ENCODE measurements at regions not wholly inside any gene's neighbourhood (a gene's known extent, or its start where the extent isn't known, plus 50 kb on each side); places are given as distances from the start of the nearest gene placed in this dataset.

- Histone ChIP-seq H3K27ac (no peak overlapping the region), H3K9me3 (no peaks in the 10 kb centered on the region), H3K27me3 (no peaks in the 10 kb centered on the region), H3K36me3 (no peaks in the 10 kb centered on the region), H3K4me3 (no peak overlapping the region), H3K4me1 (no peaks in the 10 kb centered on the region)
- WGBS, 2 donors (ENCODE audit: low coverage in 1 of 2), result 52 to 65% methylated on average over 2 of the region's 2 CpGs
- DNase-seq, result no peak
- intact Hi-C loops (cut with DNase I; ENCODE audit: low total_unique reads) (no loop called here), in situ Hi-C loops (cut with MboI; ENCODE audit: low pct_ligation_motif_present in 1 of 4, low pct_unique_long_range_greater_than_20kb in 1 of 4, low sequenced_read_pairs in 3 of 4) (no loop called here)
- TF ChIP-seq, protein P1, sequence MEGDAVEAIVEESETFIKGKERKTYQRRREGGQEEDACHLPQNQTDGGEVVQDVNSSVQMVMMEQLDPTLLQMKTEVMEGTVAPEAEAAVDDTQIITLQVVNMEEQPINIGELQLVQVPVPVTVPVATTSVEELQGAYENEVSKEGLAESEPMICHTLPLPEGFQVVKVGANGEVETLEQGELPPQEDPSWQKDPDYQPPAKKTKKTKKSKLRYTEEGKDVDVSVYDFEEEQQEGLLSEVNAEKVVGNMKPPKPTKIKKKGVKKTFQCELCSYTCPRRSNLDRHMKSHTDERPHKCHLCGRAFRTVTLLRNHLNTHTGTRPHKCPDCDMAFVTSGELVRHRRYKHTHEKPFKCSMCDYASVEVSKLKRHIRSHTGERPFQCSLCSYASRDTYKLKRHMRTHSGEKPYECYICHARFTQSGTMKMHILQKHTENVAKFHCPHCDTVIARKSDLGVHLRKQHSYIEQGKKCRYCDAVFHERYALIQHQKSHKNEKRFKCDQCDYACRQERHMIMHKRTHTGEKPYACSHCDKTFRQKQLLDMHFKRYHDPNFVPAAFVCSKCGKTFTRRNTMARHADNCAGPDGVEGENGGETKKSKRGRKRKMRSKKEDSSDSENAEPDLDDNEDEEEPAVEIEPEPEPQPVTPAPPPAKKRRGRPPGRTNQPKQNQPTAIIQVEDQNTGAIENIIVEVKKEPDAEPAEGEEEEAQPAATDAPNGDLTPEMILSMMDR (IDR thresholded peaks at IDR 0.05), result no peak
- TF ChIP-seq POLR2A (IDR thresholded peaks at IDR 0.05) (no peak), POLR2AphosphoS5 (IDR thresholded peaks at IDR 0.05) (no peak), EP300 (IDR thresholded peaks at IDR 0.05; ENCODE audit: low read depth) (no peak)
Measured at GRCh38 chr5:31114817-31115216, 78.7 kb upstream of the CDH6 start.

DNA sequence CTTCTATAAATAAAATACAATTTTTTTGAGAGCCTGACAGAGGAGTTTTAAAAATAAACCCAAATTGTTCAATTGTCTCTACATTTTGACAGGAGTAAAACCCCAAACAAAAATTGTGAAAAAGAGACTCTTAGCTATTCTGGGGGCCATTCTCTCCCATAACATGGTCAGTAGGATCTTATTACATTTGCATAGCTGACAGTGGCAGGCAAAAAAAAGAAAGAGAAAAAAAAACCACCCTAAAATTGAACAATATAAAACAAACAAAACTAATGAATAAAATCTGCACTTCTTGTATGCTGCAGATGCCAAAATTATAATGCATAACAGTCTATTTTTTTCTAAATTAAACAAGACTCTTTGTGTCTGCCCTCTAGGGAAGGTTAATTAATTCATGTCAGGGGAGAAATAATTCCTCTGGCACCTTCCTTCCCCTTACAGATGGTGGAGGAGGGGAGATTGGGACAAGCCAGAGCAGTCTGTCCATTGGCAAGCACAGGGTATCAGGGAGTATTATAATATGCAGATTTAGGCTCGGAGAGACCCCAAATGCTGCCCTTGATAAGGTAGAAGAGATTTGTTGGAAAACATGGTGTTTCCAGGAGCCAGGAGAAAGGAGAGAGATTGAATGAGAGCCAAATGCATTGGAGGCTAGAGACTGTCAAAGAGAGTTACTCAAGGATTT, 79.7 kb upstream of the CDH6 start:
- Histone ChIP-seq H3K4me3 (no peak overlapping the region), H3K4me1 (no peaks in the 10 kb centered on the region), H3K27ac (no peak overlapping the region), H3K36me3 (no peaks in the 10 kb centered on the region), H3K9me3 (no peaks in the 10 kb centered on the region), H3K27me3 (no peaks in the 10 kb centered on the region)
- 71 to 83% methylated on average over 1 of the region's 1 CpG for WGBS, 2 donors (ENCODE audit: low coverage in 1 of 2)
- in situ Hi-C loops (cut with MboI; ENCODE audit: low pct_ligation_motif_present in 1 of 4, low pct_unique_long_range_greater_than_20kb in 1 of 4, low sequenced_read_pairs in 3 of 4) (no loop called here), intact Hi-C loops (cut with DNase I; ENCODE audit: low total_unique reads) (no loop called here)
- TF ChIP-seq, protein P1 (IDR thresholded peaks at IDR 0.05), result no peak
- TF ChIP-seq EP300 (IDR thresholded peaks at IDR 0.05; ENCODE audit: low read depth), result no peak
- DNase-seq, result no peak

DNA sequence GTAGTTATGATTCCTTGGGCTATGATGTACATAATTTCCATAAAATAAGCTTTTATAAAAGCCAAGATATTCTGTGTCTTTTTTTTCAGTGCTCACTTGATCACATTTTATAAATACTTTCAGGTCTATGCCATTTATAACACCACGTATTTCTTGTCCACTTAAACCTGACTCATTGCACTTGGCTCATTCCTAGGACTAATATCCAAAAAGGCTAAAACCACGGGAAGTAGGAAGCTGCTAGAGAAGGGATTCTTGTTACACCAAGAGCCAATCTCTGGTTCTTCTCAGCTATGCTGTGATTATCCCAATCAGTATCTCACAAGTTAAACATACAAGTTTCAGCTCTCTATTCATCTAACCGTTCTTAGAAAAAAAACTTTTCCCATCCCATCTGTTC, 80.4 kb upstream of the CDH6 start:
- TF ChIP-seq, protein P1 (IDR thresholded peaks at IDR 0.05), result no peak
- no peak for DNase-seq
- no peaks in the 10 kb centered on the region for H3K36me3 ChIP-seq
- no peaks in the 10 kb centered on the region for H3K4me1 ChIP-seq
- no peaks in the 10 kb centered on the region for H3K9me3 ChIP-seq
- intact Hi-C loops (cut with DNase I; ENCODE audit: low total_unique reads), result no loop called here
- no peaks in the 10 kb centered on the region for H3K27me3 ChIP-seq
- H3K4me3 ChIP-seq, result no peak overlapping the region
- no peak overlapping the region for H3K27ac ChIP-seq
- WGBS, 2 donors (ENCODE audit: low coverage in 1 of 2), result 54 to 57% methylated on average over 3 of the region's 3 CpGs
- in situ Hi-C loops (cut with MboI; ENCODE audit: low pct_ligation_motif_present in 1 of 4, low pct_unique_long_range_greater_than_20kb in 1 of 4, low sequenced_read_pairs in 3 of 4), result no loop called here

GRCh38 chr5:31107091-31107518, 86.4 kb upstream of the CDH6 start:
- DNase-seq, result no peak
- Histone ChIP-seq H3K27ac (no peak overlapping the region), H3K4me3 (no peak overlapping the region), H3K9me3 (no peaks in the 10 kb centered on the region), H3K27me3 (no peaks in the 10 kb centered on the region), H3K4me1 (no peaks in the 10 kb centered on the region), H3K36me3 (no peaks in the 10 kb centered on the region)
- in situ Hi-C loops (cut with MboI; ENCODE audit: low pct_ligation_motif_present in 1 of 4, low pct_unique_long_range_greater_than_20kb in 1 of 4, low sequenced_read_pairs in 3 of 4), result no loop called here
- TF ChIP-seq, protein P1 (IDR thresholded peaks at IDR 0.05), result no peak
- TF ChIP-seq EP300 (IDR thresholded peaks at IDR 0.05; ENCODE audit: low read depth) (no peak), POLR2A (IDR thresholded peaks at IDR 0.05) (no peak), POLR2AphosphoS5 (IDR thresholded peaks at IDR 0.05) (no peak)
- 19 to 27% methylated on average over 2 of the region's 2 CpGs for WGBS, 2 donors (ENCODE audit: low coverage in 1 of 2)
- intact Hi-C loops (cut with DNase I; ENCODE audit: low total_unique reads), result loop anchor here (1.0 kb wide), 1 partner anchor 17 kb away; no protein-coding TSS in a partner anchor
